SK-N-SH (cell line): ENCODE measurements at regions not wholly inside any gene's neighbourhood (a gene's known extent, or its start where the extent isn't known, plus 50 kb on each side); places are given as distances from the start of the nearest gene placed in this dataset.

ENCODE experiments used
- CTCF ChIA-PET: fragments of 300-600, 350-600 bp; formaldehyde crosslinking; extraction: SDS; loops from one replicate; lab custom pipeline; 2021; lab: Yijun Ruan, JAX
- POLR2A ChIA-PET: fragments of 350-600 bp; sonication (Branson Sonifier 250); formaldehyde crosslinking; extraction: SDS; loops from one replicate; lab custom pipeline; 2020; ENCODE audit warnings: antibody characterized with exemption, inconsistent platforms; lab: Yijun Ruan, JAX
- DNase-seq: peaks from one replicate; pipeline ENCODE4 v3.0.0; 2012
- H2AFZ ChIP-seq: fragments of 200-600 bp; sonication (generic); 2 replicates; pipeline ENCODE4 v1.8.1; 2016; ENCODE audit warnings: antibody characterized with exemption, mild to moderate bottlenecking, low read depth
- H3F3A ChIP-seq: fragments of 200-600 bp; sonication (generic); replicated peaks from 2 replicates; pipeline ENCODE3; 2016; ENCODE audit warnings: antibody characterized with exemption, mild to moderate bottlenecking; ENCODE audit not compliant: insufficient read depth
- H3K27ac ChIP-seq, 2 experiments: fragments of 200-500 bp in 1 of 2; fragments of 200-600 bp in 1 of 2; sonication (Bioruptor generic) in 1 of 2; sonication (generic), shearing (Covaris generic) in 1 of 2; 2 replicates each; pipeline versions ENCODE4 v1.5.1 to v1.6.1; 2014 to 2016; ENCODE audit warnings: low read depth in 2 of 2, inconsistent platforms in 1 of 2, low read length in 1 of 2, mild to moderate bottlenecking in 1 of 2, mixed read lengths in 1 of 2
- H3K27me3 ChIP-seq: fragments of 200-600 bp; sonication (generic), shearing (Covaris generic); 2 replicates; pipeline ENCODE4 v1.6.1; 2016; ENCODE audit warnings: mixed run types; ENCODE audit not compliant: insufficient read depth
- H3K36me3 ChIP-seq, 2 experiments: fragments of 200-500 bp in 1 of 2; fragments of 200-600 bp in 1 of 2; sonication (Bioruptor generic) in 1 of 2; sonication (generic) in 1 of 2; replicated peaks in 1 of 2; 2 replicates each; pipeline versions ENCODE3 to v1.5.1; 2014 to 2016; ENCODE audit warnings: low read length in 1 of 2, mild to moderate bottlenecking in 1 of 2; ENCODE audit not compliant: insufficient read depth in 2 of 2, control insufficient read depth in 1 of 2
- H3K4me1 ChIP-seq, 2 experiments: fragments of 200-500 bp in 1 of 2; fragments of 200-600 bp in 1 of 2; sonication (Bioruptor generic) in 1 of 2; sonication (generic), shearing (Covaris generic) in 1 of 2; 2 replicates each; pipeline versions ENCODE4 v1.5.1 to v1.6.1; 2014 to 2016; ENCODE audit warnings: low read depth in 1 of 2, low read length in 1 of 2, mixed run types in 1 of 2; ENCODE audit not compliant: insufficient read depth in 2 of 2, control insufficient read depth in 1 of 2
- H3K4me2 ChIP-seq: fragments of 200-600 bp; sonication (generic), shearing (Covaris generic); 2 replicates; pipeline ENCODE4 v1.6.1; 2017; ENCODE audit warnings: mixed run types
- H3K4me3 ChIP-seq, 2 experiments: fragments of 200-500 bp in 1 of 2; fragments of 200-600 bp in 1 of 2; sonication (Bioruptor generic) in 1 of 2; sonication (generic), shearing (Covaris generic) in 1 of 2; 2 replicates each; pipeline versions ENCODE4 v1.5.1 to v1.8.1; 2014 to 2016; ENCODE audit warnings: low read depth in 2 of 2, inconsistent platforms in 1 of 2, low read length in 1 of 2, mild to moderate bottlenecking in 1 of 2, mixed read lengths in 1 of 2, moderate library complexity in 1 of 2
- H3K79me2 ChIP-seq: fragments of 200-600 bp; sonication (generic); 2 replicates; pipeline ENCODE4 v1.8.1; 2017; ENCODE audit warnings: mild to moderate bottlenecking; ENCODE audit not compliant: insufficient read depth
- H3K9ac ChIP-seq: fragments of 200-600 bp; sonication (generic); 2 replicates; pipeline ENCODE4 v1.6.1; 2017; ENCODE audit warnings: mixed run types
- H3K9me2 ChIP-seq: fragments of 200-600 bp; sonication (generic); 2 replicates; pipeline ENCODE4 v1.6.1; 2017; ENCODE audit warnings: mixed run types
- H3K9me3 ChIP-seq: fragments of 200-600 bp; sonication (generic); 2 replicates; pipeline ENCODE4 v1.6.1; 2017; ENCODE audit warnings: mixed run types, mild to moderate bottlenecking, moderate library complexity
- H4K20me1 ChIP-seq: fragments of 200-600 bp; sonication (generic); 2 replicates; pipeline ENCODE4 v1.6.1; 2017; ENCODE audit warnings: mild to moderate bottlenecking, mixed run types; ENCODE audit not compliant: insufficient read depth
- CHD2 ChIP-seq: fragments of 150-350 bp; IDR thresholded peaks from 2 replicates; pipeline ENCODE4 v1.6.1; 2018; ENCODE audit warnings: low read length; ENCODE audit not compliant: partially characterized antibody
- ELF1 ChIP-seq: IDR thresholded peaks from 2 replicates; pipeline ENCODE4 v1.4.0; 2012
- FOSL2 ChIP-seq: IDR thresholded peaks from 2 replicates; pipeline ENCODE4 v1.4.0; 2012; ENCODE audit warnings: low read depth, mild to moderate bottlenecking, moderate library complexity, borderline replicate concordance
- FOXJ3 ChIP-seq: sonication (generic); formaldehyde crosslinking; IDR thresholded peaks from 2 replicates; pipeline ENCODE4 v1.5.1; 2020; ENCODE audit warnings: mild to moderate bottlenecking, missing genetic modification reagents
- JUND ChIP-seq: IDR thresholded peaks from 2 replicates; pipeline ENCODE4 v1.4.0; 2012
- MAX ChIP-seq: IDR thresholded peaks from 2 replicates; pipeline ENCODE4 v1.4.0; 2012; ENCODE audit warnings: low read depth
- RCOR1 ChIP-seq: fragments of 150-350 bp; IDR thresholded peaks from 2 replicates; pipeline ENCODE4 v1.6.1; 2017; ENCODE audit warnings: antibody characterized with exemption, low read length
- SIN3A ChIP-seq: IDR thresholded peaks from 2 replicates; pipeline ENCODE4 v1.6.1; 2012; ENCODE audit warnings: low read depth, mild to moderate bottlenecking, low read length, moderate library complexity, borderline replicate concordance
- TCF12 ChIP-seq: IDR thresholded peaks from 2 replicates; pipeline ENCODE4 v1.4.0; 2012
- YY1 ChIP-seq: IDR thresholded peaks from 2 replicates; pipeline ENCODE4 v1.4.0; 2012; ENCODE audit warnings: low read depth, mild to moderate bottlenecking
- TF ChIP-seq, protein P1 (sequence below): IDR thresholded peaks from 2 replicates; pipeline ENCODE4 v1.6.1; 2012; ENCODE audit warnings: mild to moderate bottlenecking, low read depth, low read length, moderate library complexity
- TF ChIP-seq, protein P2 (sequence below): fragments of 150-350 bp; IDR thresholded peaks from 2 replicates; pipeline ENCODE4 v1.6.1; 2016; ENCODE audit warnings: mild to moderate bottlenecking, low read depth, low read length
- TF ChIP-seq, protein P3 (sequence below): IDR thresholded peaks from 2 replicates; pipeline ENCODE4 v1.4.0; 2012; ENCODE audit warnings: low read depth, borderline replicate concordance

DNA sequence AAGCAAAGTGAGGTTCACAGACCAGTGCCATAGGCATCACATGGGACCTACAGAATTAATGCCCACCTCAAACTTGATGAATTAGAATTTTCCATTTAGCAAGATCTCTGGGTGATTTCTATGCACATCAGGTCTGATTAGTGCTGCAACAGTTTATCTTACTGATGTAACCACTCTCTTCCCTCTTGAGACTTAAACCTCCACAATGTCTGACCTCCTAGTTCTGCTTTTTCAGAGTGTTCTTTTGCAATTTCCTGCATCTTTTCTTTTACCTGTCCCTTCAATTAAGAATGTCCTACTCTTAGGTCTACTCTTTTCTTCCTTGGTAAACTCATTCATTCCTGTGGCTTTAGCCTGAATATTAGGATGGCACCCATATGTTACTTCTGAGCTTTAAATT, 615.3 kb downstream of the TFAP2A start:
- H3K4me1 ChIP-seq: no peaks in the 10 kb centered on the region
- no peaks in the 10 kb centered on the region for H3K36me3 ChIP-seq
- no peaks in the 10 kb centered on the region for H3F3A ChIP-seq
- no peaks in the 10 kb centered on the region for H3K9me2 ChIP-seq
- no peak overlapping the region for H2AFZ ChIP-seq
- H3K4me2 ChIP-seq: no peak overlapping the region
- no peak for DNase-seq
- no peak for TF ChIP-seq JUND
- TF ChIP-seq, protein P1, sequence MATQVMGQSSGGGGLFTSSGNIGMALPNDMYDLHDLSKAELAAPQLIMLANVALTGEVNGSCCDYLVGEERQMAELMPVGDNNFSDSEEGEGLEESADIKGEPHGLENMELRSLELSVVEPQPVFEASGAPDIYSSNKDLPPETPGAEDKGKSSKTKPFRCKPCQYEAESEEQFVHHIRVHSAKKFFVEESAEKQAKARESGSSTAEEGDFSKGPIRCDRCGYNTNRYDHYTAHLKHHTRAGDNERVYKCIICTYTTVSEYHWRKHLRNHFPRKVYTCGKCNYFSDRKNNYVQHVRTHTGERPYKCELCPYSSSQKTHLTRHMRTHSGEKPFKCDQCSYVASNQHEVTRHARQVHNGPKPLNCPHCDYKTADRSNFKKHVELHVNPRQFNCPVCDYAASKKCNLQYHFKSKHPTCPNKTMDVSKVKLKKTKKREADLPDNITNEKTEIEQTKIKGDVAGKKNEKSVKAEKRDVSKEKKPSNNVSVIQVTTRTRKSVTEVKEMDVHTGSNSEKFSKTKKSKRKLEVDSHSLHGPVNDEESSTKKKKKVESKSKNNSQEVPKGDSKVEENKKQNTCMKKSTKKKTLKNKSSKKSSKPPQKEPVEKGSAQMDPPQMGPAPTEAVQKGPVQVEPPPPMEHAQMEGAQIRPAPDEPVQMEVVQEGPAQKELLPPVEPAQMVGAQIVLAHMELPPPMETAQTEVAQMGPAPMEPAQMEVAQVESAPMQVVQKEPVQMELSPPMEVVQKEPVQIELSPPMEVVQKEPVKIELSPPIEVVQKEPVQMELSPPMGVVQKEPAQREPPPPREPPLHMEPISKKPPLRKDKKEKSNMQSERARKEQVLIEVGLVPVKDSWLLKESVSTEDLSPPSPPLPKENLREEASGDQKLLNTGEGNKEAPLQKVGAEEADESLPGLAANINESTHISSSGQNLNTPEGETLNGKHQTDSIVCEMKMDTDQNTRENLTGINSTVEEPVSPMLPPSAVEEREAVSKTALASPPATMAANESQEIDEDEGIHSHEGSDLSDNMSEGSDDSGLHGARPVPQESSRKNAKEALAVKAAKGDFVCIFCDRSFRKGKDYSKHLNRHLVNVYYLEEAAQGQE: no peak
- TF ChIP-seq, protein P2, sequence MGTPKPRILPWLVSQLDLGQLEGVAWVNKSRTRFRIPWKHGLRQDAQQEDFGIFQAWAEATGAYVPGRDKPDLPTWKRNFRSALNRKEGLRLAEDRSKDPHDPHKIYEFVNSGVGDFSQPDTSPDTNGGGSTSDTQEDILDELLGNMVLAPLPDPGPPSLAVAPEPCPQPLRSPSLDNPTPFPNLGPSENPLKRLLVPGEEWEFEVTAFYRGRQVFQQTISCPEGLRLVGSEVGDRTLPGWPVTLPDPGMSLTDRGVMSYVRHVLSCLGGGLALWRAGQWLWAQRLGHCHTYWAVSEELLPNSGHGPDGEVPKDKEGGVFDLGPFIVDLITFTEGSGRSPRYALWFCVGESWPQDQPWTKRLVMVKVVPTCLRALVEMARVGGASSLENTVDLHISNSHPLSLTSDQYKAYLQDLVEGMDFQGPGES: no peak
- no peak for TF ChIP-seq FOSL2
- no peak for TF ChIP-seq SIN3A
- TF ChIP-seq ELF1: no peak
- TF ChIP-seq, protein P3, sequence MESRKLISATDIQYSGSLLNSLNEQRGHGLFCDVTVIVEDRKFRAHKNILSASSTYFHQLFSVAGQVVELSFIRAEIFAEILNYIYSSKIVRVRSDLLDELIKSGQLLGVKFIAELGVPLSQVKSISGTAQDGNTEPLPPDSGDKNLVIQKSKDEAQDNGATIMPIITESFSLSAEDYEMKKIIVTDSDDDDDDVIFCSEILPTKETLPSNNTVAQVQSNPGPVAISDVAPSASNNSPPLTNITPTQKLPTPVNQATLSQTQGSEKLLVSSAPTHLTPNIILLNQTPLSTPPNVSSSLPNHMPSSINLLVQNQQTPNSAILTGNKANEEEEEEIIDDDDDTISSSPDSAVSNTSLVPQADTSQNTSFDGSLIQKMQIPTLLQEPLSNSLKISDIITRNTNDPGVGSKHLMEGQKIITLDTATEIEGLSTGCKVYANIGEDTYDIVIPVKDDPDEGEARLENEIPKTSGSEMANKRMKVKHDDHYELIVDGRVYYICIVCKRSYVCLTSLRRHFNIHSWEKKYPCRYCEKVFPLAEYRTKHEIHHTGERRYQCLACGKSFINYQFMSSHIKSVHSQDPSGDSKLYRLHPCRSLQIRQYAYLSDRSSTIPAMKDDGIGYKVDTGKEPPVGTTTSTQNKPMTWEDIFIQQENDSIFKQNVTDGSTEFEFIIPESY: no peak
- no peak for TF ChIP-seq FOXJ3 (CRISPR knock-in tag)
- no peak for TF ChIP-seq MAX
- no peak for TF ChIP-seq TCF12
- TF ChIP-seq CHD2: no peak
- TF ChIP-seq YY1: no peak
- no peak for TF ChIP-seq RCOR1
- ChIA-PET POLR2A (no interaction called here), CTCF (no interaction called here)
- no peaks in the 10 kb centered on the region; the same call in 1 of the 2 replicates for H3K27me3 ChIP-seq
- H3K4me3 ChIP-seq: no peak overlapping the region
- H4K20me1 ChIP-seq: no peaks in the 10 kb centered on the region
- no peak overlapping the region for H3K9ac ChIP-seq
- no peaks in the 10 kb centered on the region for H3K9me3 ChIP-seq
- no peak overlapping the region for H3K27ac ChIP-seq
- no peaks in the 10 kb centered on the region for H3K79me2 ChIP-seq
